Thyroid gland (tissue), 4 donors: ENCODE measurements at regions not wholly inside any gene's neighbourhood (a gene's known extent, or its start where the extent isn't known, plus 50 kb on each side); places are given as distances from the start of the nearest gene placed in this dataset.

Experiments used
- POLR2A ChIP-seq, 2 donors: fragments of 450-650 bp; IDR thresholded peaks; one replicate each; pipeline ENCODE4 v1.6.1; 2017; ENCODE audit warnings: antibody characterized with exemption in 2 of 2, mild to moderate bottlenecking in 2 of 2, moderate library complexity in 1 of 2
- TF ChIP-seq, protein P1 (sequence below), 6 experiments: fragments of 200-600 bp in 3 of 6; fragments of 450-650 bp in 3 of 6; sonication (generic) in 3 of 6; IDR thresholded peaks; one replicate each; pipeline ENCODE4 v1.5.1; 2016 to 2019; ENCODE audit warnings: antibody characterized with exemption in 6 of 6, mild to moderate bottlenecking in 2 of 6, inconsistent platforms in 1 of 6, moderate library complexity in 1 of 6

DNA sequence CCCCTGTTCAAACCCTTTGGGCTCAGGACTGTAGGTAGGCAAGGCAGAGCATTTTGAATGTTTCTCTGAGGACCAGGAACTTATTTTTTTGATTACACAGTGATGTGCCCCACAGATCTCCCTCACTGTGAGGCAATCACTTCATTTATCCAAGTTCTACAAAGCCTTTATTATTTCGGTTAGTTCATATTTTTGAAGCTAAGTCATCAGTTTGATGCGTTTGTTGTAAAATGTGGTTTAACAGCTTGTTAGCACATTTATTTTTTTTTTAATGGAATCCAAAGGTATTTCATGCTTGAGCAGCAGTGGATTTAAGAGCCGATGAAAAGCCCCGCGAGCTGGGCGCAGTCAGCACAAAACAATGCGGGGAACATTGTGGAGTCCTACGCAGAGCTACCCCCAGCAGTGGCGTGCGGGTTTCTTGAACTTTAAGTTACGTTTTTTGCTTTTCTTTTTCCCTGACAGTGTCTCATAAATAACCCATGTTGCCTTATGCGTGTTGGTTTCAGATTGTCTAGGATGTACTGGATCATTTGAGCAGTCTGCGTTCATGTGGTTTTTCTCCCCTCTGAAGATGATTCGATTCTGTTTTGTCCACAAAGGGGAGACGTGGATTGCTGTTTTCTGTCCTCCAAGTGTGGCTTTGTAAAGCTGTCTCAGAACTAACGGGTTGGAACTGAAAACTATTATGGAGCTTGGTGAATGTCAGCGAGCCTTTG is 233.6 kb upstream of the BMP2 start:
- TF ChIP-seq, protein P1, sequence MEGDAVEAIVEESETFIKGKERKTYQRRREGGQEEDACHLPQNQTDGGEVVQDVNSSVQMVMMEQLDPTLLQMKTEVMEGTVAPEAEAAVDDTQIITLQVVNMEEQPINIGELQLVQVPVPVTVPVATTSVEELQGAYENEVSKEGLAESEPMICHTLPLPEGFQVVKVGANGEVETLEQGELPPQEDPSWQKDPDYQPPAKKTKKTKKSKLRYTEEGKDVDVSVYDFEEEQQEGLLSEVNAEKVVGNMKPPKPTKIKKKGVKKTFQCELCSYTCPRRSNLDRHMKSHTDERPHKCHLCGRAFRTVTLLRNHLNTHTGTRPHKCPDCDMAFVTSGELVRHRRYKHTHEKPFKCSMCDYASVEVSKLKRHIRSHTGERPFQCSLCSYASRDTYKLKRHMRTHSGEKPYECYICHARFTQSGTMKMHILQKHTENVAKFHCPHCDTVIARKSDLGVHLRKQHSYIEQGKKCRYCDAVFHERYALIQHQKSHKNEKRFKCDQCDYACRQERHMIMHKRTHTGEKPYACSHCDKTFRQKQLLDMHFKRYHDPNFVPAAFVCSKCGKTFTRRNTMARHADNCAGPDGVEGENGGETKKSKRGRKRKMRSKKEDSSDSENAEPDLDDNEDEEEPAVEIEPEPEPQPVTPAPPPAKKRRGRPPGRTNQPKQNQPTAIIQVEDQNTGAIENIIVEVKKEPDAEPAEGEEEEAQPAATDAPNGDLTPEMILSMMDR (IDR thresholded peaks at IDR 0.05) = no peak
- no peak for TF ChIP-seq POLR2A (IDR thresholded peaks at IDR 0.05)
